PC-9 (cell line): ENCODE measurements at regions not wholly inside any gene's neighbourhood (a gene's known extent, or its start where the extent isn't known, plus 50 kb on each side); places are given as distances from the start of the nearest gene placed in this dataset.

Experiments used
- BruUV-seq: library from RNA; stranded (reverse); fragments of 400-500 nt; replicated peaks from 2 replicates; lab custom pipeline; 2021; lab: Mats Ljungman, UMichigan
- CTCF ChIA-PET: fragments of 300-600 bp; sonication (Branson Sonifier 250); formaldehyde crosslinking; loops from one replicate; lab custom pipeline; 2022; ENCODE audit warnings: antibody characterized with exemption; lab: Charles Lee
- POLR2A ChIA-PET: fragments of 300-600 bp; sonication (Branson Sonifier 250); formaldehyde crosslinking; loops from one replicate; lab custom pipeline; 2022; ENCODE audit warnings: antibody characterized with exemption; ENCODE audit not compliant: unreplicated experiment; lab: Charles Lee
- DNase-seq, 2 experiments: peaks; one replicate each; pipeline versions ENCODE4 v3.0.0 to v3.0.0-alpha.2; 2015 to 2022; ENCODE audit warnings: mixed read lengths in 1 of 2
- H2AFZ ChIP-seq: fragments of 200-600 bp; sonication (generic); 2 replicates; pipeline ENCODE4 v1.8.1; 2017; ENCODE audit warnings: antibody characterized with exemption
- H3F3A ChIP-seq: fragments of 200-600 bp; sonication (generic); 2 replicates; pipeline ENCODE4 v1.8.1; 2017; ENCODE audit warnings: antibody characterized with exemption, mild to moderate bottlenecking, low read depth; ENCODE audit not compliant: insufficient read depth
- H3K27ac ChIP-seq: fragments of 200-600 bp; sonication (generic); 2 replicates; pipeline ENCODE4 v1.6.1; 2016; ENCODE audit warnings: mixed run types
- H3K27me3 ChIP-seq: fragments of 200-600 bp; sonication (generic); 2 replicates; pipeline ENCODE4 v1.6.1; 2016; ENCODE audit warnings: low read depth, mixed run types; ENCODE audit not compliant: insufficient read depth
- H3K36me3 ChIP-seq: fragments of 200-600 bp; sonication (generic); 2 replicates; pipeline ENCODE4 v1.6.1; 2016; ENCODE audit warnings: low read depth, mixed run types
- H3K4me1 ChIP-seq: fragments of 200-600 bp; sonication (generic); replicated peaks from 2 replicates; pipeline ENCODE4 v1.6.1; 2016; ENCODE audit warnings: mixed run types; ENCODE audit not compliant: insufficient read depth
- H3K4me2 ChIP-seq: fragments of 200-600 bp; sonication (generic); 2 replicates; pipeline ENCODE4 v1.6.1; 2017; ENCODE audit warnings: mixed run types
- H3K4me3 ChIP-seq: fragments of 200-600 bp; sonication (generic); 2 replicates; pipeline ENCODE4 v1.6.1; 2016; ENCODE audit warnings: mixed run types
- H3K79me2 ChIP-seq: fragments of 200-600 bp; sonication (generic); 2 replicates; pipeline ENCODE4 v1.6.1; 2017; ENCODE audit warnings: low read depth, mixed run types
- H3K9me2 ChIP-seq: fragments of 200-600 bp; sonication (generic); 2 replicates; pipeline ENCODE4 v1.8.1; 2017; ENCODE audit warnings: mild to moderate bottlenecking; ENCODE audit not compliant: insufficient read depth
- H3K9me3 ChIP-seq: fragments of 200-600 bp; sonication (generic); 2 replicates; pipeline ENCODE4 v1.8.1; 2016; ENCODE audit warnings: low read depth; ENCODE audit not compliant: insufficient read depth
- H4K20me1 ChIP-seq: fragments of 200-600 bp; sonication (generic); 2 replicates; pipeline ENCODE4 v1.8.1; 2017; ENCODE audit not compliant: insufficient read depth
- CTCF ChIP-seq: fragments of 200-600 bp; sonication (generic); conservative IDR thresholded peaks from 2 replicates; pipeline ENCODE4 v1.6.1; 2017; ENCODE audit warnings: mixed run types, antibody characterized with exemption, mild to moderate bottlenecking, moderate library complexity
- EZH2 ChIP-seq: fragments of 200-600 bp; sonication (generic); IDR thresholded peaks from 2 replicates; pipeline ENCODE4 v1.8.0; 2017; ENCODE audit warnings: antibody characterized with exemption, low read depth
- intact Hi-C: fragments of 100-400 bp; cut with micrococcal nuclease; formaldehyde crosslinking; loops from one replicate; pipeline ENCODE4 v1.10.0; 2022; ENCODE audit not compliant: unreplicated experiment

- DNase-seq, result no peak
- TF ChIP-seq CTCF (no peak), EZH2 (no peak)
- Histone ChIP-seq H3K4me2 (no peak overlapping the region), H3K9me3 (no peaks in the 10 kb centered on the region), H3K36me3 (no peaks in the 10 kb centered on the region), H3K4me3 (no peak overlapping the region), H3F3A (no peaks in the 10 kb centered on the region), H3K27me3 (no peaks in the 10 kb centered on the region), H2AFZ (no peak overlapping the region), H3K4me1 (no peaks in the 10 kb centered on the region), H4K20me1 (no peaks in the 10 kb centered on the region), H3K9me2 (no peaks in the 10 kb centered on the region), H3K79me2 (no peaks in the 10 kb centered on the region), H3K27ac (no peak overlapping the region)
- intact Hi-C loops, result no loop called here
- POLR2A ChIA-PET, result no interaction called here
- BruUV-seq, result no TSS peak
- CTCF ChIA-PET, result no interaction called here
Measured at GRCh38 chr4:81903212-81903611, 431.5 kb upstream of the RASGEF1B start.

GRCh38 chr4:81898862-81899504, 427.3 kb upstream of the RASGEF1B start:
- Histone ChIP-seq H2AFZ (no peak overlapping the region), H3K79me2 (no peaks in the 10 kb centered on the region), H3K27me3 (no peaks in the 10 kb centered on the region), H3F3A (no peaks in the 10 kb centered on the region), H3K9me3 (no peaks in the 10 kb centered on the region), H3K4me2 (no peak overlapping the region), H3K27ac (no peak overlapping the region), H3K9me2 (no peaks in the 10 kb centered on the region), H3K4me3 (no peak overlapping the region), H3K36me3 (no peaks in the 10 kb centered on the region), H4K20me1 (no peaks in the 10 kb centered on the region), H3K4me1 (no peaks in the 10 kb centered on the region)
- ChIA-PET CTCF (no interaction called here), POLR2A (no interaction called here)
- intact Hi-C loops, result no loop called here
- DNase-seq, result no peak
- BruUV-seq, result no TSS peak
- TF ChIP-seq EZH2, result no peak

GRCh38 chr4:81896936-81897335, 425.2 kb upstream of the RASGEF1B start:
- no peak overlapping the region for H3K4me2 ChIP-seq
- TF ChIP-seq CTCF (no peak), EZH2 (no peak)
- H4K20me1 ChIP-seq, result no peaks in the 10 kb centered on the region
- ChIA-PET POLR2A (no interaction called here), CTCF (no interaction called here)
- H3K4me3 ChIP-seq, result no peak overlapping the region
- no peak overlapping the region for H3K27ac ChIP-seq
- no peaks in the 10 kb centered on the region for H3K79me2 ChIP-seq
- no peaks in the 10 kb centered on the region for H3K27me3 ChIP-seq
- H3F3A ChIP-seq, result no peaks in the 10 kb centered on the region
- no peaks in the 10 kb centered on the region for H3K36me3 ChIP-seq
- no peak overlapping the region for H2AFZ ChIP-seq
- peak in 1 of 2 experiments; percentile 1 for DNase-seq
- no peaks in the 10 kb centered on the region for H3K4me1 ChIP-seq
- intact Hi-C loops, result no loop called here
- no peaks in the 10 kb centered on the region for H3K9me3 ChIP-seq
- BruUV-seq, result no TSS peak
- H3K9me2 ChIP-seq, result no peaks in the 10 kb centered on the region
